DND-41 (cell line): ENCODE measurements at regions not wholly inside any gene's neighbourhood (a gene's known extent, or its start where the extent isn't known, plus 50 kb on each side); places are given as distances from the start of the nearest gene placed in this dataset.

ENCODE experiments used
- CTCF ChIP-seq: IDR thresholded peaks from 2 replicates; pipeline ENCODE4 v1.5.1; 2012; ENCODE audit warnings: borderline replicate concordance, low read length, moderate library complexity, mild to moderate bottlenecking; ENCODE audit not compliant: poor library complexity, severe bottlenecking; ENCODE audit errors: extremely low read depth
- EZH2 ChIP-seq: IDR thresholded peaks from 3 replicates; pipeline ENCODE4 v1.6.1; 2012; ENCODE audit warnings: borderline replicate concordance, low read depth, mild to moderate bottlenecking, moderate library complexity, low read length, inconsistent platforms; ENCODE audit not compliant: severe bottlenecking

GRCh38 chr6:98137391-98137790 lies 697.0 kb upstream of the POU3F2 start:
- TF ChIP-seq CTCF (no peak), EZH2 (no peak)
